Epithelial cell of esophagus (primary cell): ENCODE measurements at regions not wholly inside any gene's neighbourhood (a gene's known extent, or its start where the extent isn't known, plus 50 kb on each side); places are given as distances from the start of the nearest gene placed in this dataset.

Experiments used
- DNase-seq: peaks from one replicate; pipeline ENCODE4 v3.0.0; 2010; ENCODE audit warnings: low read depth
- H3K4me3 ChIP-seq: 2 replicates; pipeline ENCODE4 v1.5.1; 2011; ENCODE audit warnings: mild to moderate bottlenecking, low read length, control low read depth
- TF ChIP-seq, protein P1 (sequence below): IDR thresholded peaks from 2 replicates; pipeline ENCODE4 v1.5.1; 2011; ENCODE audit warnings: low read depth, mild to moderate bottlenecking, low read length, control low read depth, inconsistent platforms; ENCODE audit not compliant: insufficient read depth; ENCODE audit errors: missing control alignments

- TF ChIP-seq, protein P1, sequence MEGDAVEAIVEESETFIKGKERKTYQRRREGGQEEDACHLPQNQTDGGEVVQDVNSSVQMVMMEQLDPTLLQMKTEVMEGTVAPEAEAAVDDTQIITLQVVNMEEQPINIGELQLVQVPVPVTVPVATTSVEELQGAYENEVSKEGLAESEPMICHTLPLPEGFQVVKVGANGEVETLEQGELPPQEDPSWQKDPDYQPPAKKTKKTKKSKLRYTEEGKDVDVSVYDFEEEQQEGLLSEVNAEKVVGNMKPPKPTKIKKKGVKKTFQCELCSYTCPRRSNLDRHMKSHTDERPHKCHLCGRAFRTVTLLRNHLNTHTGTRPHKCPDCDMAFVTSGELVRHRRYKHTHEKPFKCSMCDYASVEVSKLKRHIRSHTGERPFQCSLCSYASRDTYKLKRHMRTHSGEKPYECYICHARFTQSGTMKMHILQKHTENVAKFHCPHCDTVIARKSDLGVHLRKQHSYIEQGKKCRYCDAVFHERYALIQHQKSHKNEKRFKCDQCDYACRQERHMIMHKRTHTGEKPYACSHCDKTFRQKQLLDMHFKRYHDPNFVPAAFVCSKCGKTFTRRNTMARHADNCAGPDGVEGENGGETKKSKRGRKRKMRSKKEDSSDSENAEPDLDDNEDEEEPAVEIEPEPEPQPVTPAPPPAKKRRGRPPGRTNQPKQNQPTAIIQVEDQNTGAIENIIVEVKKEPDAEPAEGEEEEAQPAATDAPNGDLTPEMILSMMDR, result no peak
- no peak overlapping the region for H3K4me3 ChIP-seq
- no peak for DNase-seq
Measured at GRCh38 chr11:119795690-119796089, 66.7 kb upstream of the NECTIN1 start.

DNA sequence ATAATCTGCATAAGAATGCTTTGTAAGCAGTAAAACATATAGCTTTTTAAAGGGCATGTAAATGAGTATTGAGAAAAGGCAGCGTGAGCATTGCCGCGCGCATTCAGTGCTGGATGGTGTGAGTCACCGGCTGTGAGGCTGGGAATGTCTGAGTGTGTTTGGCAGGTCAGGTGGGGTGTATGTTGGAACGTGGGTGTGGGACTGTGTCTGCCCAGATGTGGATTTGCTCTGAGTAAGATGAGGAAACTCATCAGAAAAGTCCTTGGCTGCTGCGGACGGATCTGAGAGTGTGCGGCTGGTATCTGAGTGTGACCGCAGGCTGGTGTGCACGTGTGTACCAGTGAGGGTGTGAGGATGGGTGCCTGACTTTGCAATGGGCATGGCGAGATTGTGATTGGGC, 66.2 kb upstream of the NECTIN1 start:
- no peak overlapping the region for H3K4me3 ChIP-seq
- TF ChIP-seq, protein P1, result no peak
- DNase-seq, result peak; percentile 86

GRCh38 chr11:119794756-119795155, 65.8 kb upstream of the NECTIN1 start:
- no peak for DNase-seq
- TF ChIP-seq, protein P1, result no peak
- H3K4me3 ChIP-seq, result no peak overlapping the region

DNA sequence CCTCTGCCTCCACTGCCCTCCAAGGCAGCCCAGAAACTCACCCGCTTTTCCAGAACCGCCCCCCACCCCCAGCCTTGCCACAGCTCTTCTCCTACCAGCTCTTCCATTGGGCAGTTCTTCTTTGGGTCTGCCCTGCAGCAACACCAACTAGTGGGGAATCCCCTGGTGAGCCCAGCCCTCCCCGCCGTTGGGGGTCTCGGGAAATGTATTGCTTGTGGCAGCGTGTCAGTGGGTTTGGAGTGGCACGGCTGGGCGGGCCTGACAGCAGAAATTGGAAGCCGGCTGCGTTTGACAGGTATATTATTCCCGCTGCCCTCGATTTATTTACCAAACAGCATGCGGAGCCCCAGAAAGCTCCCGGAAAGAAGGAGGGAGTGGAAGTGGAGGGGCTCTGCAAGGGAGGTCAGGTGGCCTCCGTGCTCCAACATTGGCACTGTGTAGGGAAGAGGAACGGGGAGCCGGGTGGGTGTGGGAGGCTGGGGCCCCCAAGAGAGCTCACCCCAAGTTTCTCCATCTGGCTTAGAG, 65.2 kb upstream of the NECTIN1 start:
- H3K4me3 ChIP-seq, result no peak overlapping the region
- TF ChIP-seq, protein P1, result no peak
- DNase-seq, result no peak

- no peak overlapping the region for H3K4me3 ChIP-seq
- no peak for DNase-seq
- TF ChIP-seq, protein P1, result no peak
Measured at GRCh38 chr11:119793335-119793984, 64.5 kb upstream of the NECTIN1 start.

DNA sequence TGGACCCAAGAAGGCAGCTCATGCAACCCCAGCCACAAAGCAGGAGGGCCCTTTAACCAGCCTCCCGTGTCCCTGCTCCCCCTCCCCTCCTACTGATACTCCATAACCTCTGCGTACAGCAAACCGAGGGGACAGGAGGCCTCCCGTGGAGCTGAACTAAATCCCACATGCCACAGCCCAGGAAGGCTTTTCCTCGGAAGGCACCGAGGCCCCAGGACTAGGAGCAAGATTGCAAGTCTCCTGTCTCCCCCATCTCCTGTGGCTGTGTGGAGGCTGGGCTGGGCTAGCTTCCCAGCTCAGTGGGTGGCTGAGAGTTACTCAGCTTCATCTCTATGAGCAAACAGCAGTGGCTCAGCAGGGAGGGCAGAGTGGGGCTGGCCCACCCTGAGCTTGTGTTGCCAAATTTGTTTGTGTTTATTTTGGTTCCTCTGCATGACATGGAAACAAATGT, 62.7 kb upstream of the NECTIN1 start:
- TF ChIP-seq, protein P1, result no peak
- no peak overlapping the region for H3K4me3 ChIP-seq
- DNase-seq, result no peak

GRCh38 chr11:119791047-119791446, 62.0 kb upstream of the NECTIN1 start:
- no peak for DNase-seq
- TF ChIP-seq, protein P1, result no peak
- H3K4me3 ChIP-seq, result no peak overlapping the region
